CD14-positive monocyte (primary cell): ENCODE measurements at regions not wholly inside any gene's neighbourhood (a gene's known extent, or its start where the extent isn't known, plus 50 kb on each side); places are given as distances from the start of the nearest gene placed in this dataset.

ENCODE experiments used
- DNase-seq, 3 donors: peaks; one replicate each; pipeline ENCODE4 v3.0.0-alpha.2; 2011 to 2022
- H2AFZ ChIP-seq: 2 replicates; pipeline ENCODE4 v1.6.0; 2012; ENCODE audit warnings: mild to moderate bottlenecking, low read depth, low read length, inconsistent platforms; ENCODE audit not compliant: insufficient read depth, poor library complexity, severe bottlenecking
- H3K27ac ChIP-seq, 2 donors: 1 replicate in 1 of 2; 2 replicates in 1 of 2; pipeline ENCODE4 v1.5.1; 2012 to 2013; ENCODE audit warnings: low read length in 2 of 2, control low read depth in 1 of 2, inconsistent platforms in 1 of 2, low read depth in 1 of 2, mild to moderate bottlenecking in 1 of 2
- H3K27me3 ChIP-seq, 2 donors: one replicate each; pipeline versions ENCODE4 v1.6.0 to v1.6.1; 2011 to 2013; ENCODE audit warnings: low read length in 2 of 2; ENCODE audit not compliant: control insufficient read depth in 2 of 2, insufficient read depth in 2 of 2
- H3K36me3 ChIP-seq, 2 donors: replicated peaks in 1 of 2; 1 replicate in 1 of 2; 2 replicates in 1 of 2; pipeline versions ENCODE4 v1.5.1 to v1.6.1; 2012 to 2013; ENCODE audit warnings: low read length in 2 of 2, control low read depth in 1 of 2, inconsistent platforms in 1 of 2, mild to moderate bottlenecking in 1 of 2; ENCODE audit not compliant: insufficient read depth in 2 of 2, control insufficient read depth in 1 of 2
- H3K4me1 ChIP-seq, 2 donors: 1 replicate in 1 of 2; 2 replicates in 1 of 2; pipeline versions ENCODE4 v1.5.1 to v1.6.1; 2012 to 2013; ENCODE audit warnings: low read length in 2 of 2, control low read depth in 1 of 2, inconsistent platforms in 1 of 2, mild to moderate bottlenecking in 1 of 2, moderate library complexity in 1 of 2; ENCODE audit not compliant: insufficient read depth in 2 of 2, control insufficient read depth in 1 of 2
- H3K4me2 ChIP-seq: replicated peaks from 2 replicates; pipeline ENCODE3; 2012; ENCODE audit warnings: low read length, moderate library complexity, mild to moderate bottlenecking; ENCODE audit not compliant: poor library complexity, severe bottlenecking; ENCODE audit errors: extremely low read depth
- H3K4me3 ChIP-seq, 3 experiments: fragments of 200-600 bp in 1 of 3; sonication (generic) in 1 of 3; replicated peaks in 1 of 3; 1 replicate in 2 of 3; 2 replicates in 1 of 3; pipeline ENCODE4 v1.5.1; 2011 to 2013; ENCODE audit warnings: low read length in 3 of 3, mild to moderate bottlenecking in 3 of 3, control low read depth in 2 of 3, low read depth in 2 of 3, inconsistent platforms in 1 of 3, moderate library complexity in 1 of 3
- H3K79me2 ChIP-seq: 2 replicates; pipeline ENCODE4 v1.6.0; 2012; ENCODE audit warnings: mild to moderate bottlenecking, control low read depth, inconsistent platforms, low read length, moderate library complexity; ENCODE audit not compliant: insufficient read depth
- H3K9ac ChIP-seq: 2 replicates; pipeline ENCODE4 v1.6.0; 2017; ENCODE audit warnings: low read length, mild to moderate bottlenecking; ENCODE audit not compliant: insufficient read depth, poor library complexity, severe bottlenecking
- H3K9me3 ChIP-seq, 2 donors: replicated peaks in 1 of 2; 1 replicate in 1 of 2; 2 replicates in 1 of 2; pipeline versions ENCODE4 v1.5.1 to v1.6.1; 2012 to 2013; ENCODE audit warnings: low read length in 2 of 2, control low read depth in 1 of 2; ENCODE audit not compliant: control insufficient read depth in 1 of 2, insufficient read depth in 1 of 2
- H4K20me1 ChIP-seq: 2 replicates; pipeline ENCODE4 v1.6.0; 2012; ENCODE audit warnings: mild to moderate bottlenecking, low read length, control low read depth, moderate library complexity; ENCODE audit not compliant: insufficient read depth
- H3K27ac Mint-ChIP-seq, 7 donors: one replicate each; pipeline ENCODE4 v1.8.0; 2020; ENCODE audit warnings: mild to moderate bottlenecking in 7 of 7, mixed read lengths in 7 of 7, moderate library complexity in 6 of 7, inconsistent platforms in 2 of 7
- H3K27me3 Mint-ChIP-seq, 3 donors: one replicate each; pipeline ENCODE4 v1.8.0; 2021 to 2022; ENCODE audit warnings: low read depth in 3 of 3, mild to moderate bottlenecking in 3 of 3, mixed read lengths in 3 of 3, moderate library complexity in 3 of 3, inconsistent platforms in 1 of 3
- H3K36me3 Mint-ChIP-seq, 2 donors: one replicate each; pipeline ENCODE4 v1.8.0; 2020; ENCODE audit warnings: mixed read lengths in 2 of 2, inconsistent platforms in 1 of 2, mild to moderate bottlenecking in 1 of 2
- H3K4me1 Mint-ChIP-seq: one replicate; pipeline ENCODE4 v1.8.0; 2020; ENCODE audit warnings: mild to moderate bottlenecking, mixed read lengths
- H3K4me3 Mint-ChIP-seq, 2 donors: one replicate each; pipeline ENCODE4 v1.8.0; 2020; ENCODE audit warnings: mild to moderate bottlenecking in 2 of 2, mixed read lengths in 2 of 2, moderate library complexity in 1 of 2
- H3K9me3 Mint-ChIP-seq, 7 donors: one replicate each; pipeline ENCODE4 v1.8.0; 2020 to 2022; ENCODE audit warnings: mixed read lengths in 7 of 7, mild to moderate bottlenecking in 6 of 7, moderate library complexity in 6 of 7, inconsistent platforms in 2 of 7
- WGBS: methylation state at CpG from one replicate; pipeline ENCODE4 v1.1.5; 2013; ENCODE audit warnings: missing lambda C conversion rate; ENCODE audit not compliant: insufficient coverage; 5-methylcytosine and 5-hydroxymethylcytosine counted together
- intact Hi-C, 2 donors: fragments of 100-400 bp; cut with micrococcal nuclease; formaldehyde crosslinking; loops; one replicate each; pipeline versions ENCODE4 v1.15.0 to v1.15.1; 2023
- TF ChIP-seq, protein P1 (sequence below): fragments of 200-600 bp; IDR thresholded peaks from one replicate; pipeline ENCODE4 v1.8.0; 2022; ENCODE audit warnings: antibody characterized with exemption, mild to moderate bottlenecking

DNA sequence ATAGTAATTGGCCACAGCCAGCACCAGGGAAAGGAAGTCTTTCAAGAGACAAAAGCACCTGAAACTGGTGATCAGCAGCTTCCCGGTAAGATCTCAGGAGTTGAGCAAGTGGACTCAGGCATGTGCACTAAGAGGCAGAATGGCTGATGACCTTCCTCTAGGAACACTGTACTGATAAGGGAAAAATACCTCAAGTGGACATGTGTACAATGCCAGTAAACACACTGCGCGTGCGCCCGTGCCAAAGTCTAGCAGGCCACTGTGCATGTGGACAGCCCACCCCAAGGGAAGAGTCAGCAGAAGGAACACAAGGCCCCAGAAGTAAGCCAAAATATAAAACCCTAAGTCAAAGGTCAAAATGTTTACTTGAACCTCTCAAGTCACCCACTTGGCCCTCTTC lies 423.0 kb downstream of the TUSC1 start:
- TF ChIP-seq, protein P1, sequence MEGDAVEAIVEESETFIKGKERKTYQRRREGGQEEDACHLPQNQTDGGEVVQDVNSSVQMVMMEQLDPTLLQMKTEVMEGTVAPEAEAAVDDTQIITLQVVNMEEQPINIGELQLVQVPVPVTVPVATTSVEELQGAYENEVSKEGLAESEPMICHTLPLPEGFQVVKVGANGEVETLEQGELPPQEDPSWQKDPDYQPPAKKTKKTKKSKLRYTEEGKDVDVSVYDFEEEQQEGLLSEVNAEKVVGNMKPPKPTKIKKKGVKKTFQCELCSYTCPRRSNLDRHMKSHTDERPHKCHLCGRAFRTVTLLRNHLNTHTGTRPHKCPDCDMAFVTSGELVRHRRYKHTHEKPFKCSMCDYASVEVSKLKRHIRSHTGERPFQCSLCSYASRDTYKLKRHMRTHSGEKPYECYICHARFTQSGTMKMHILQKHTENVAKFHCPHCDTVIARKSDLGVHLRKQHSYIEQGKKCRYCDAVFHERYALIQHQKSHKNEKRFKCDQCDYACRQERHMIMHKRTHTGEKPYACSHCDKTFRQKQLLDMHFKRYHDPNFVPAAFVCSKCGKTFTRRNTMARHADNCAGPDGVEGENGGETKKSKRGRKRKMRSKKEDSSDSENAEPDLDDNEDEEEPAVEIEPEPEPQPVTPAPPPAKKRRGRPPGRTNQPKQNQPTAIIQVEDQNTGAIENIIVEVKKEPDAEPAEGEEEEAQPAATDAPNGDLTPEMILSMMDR: no peak
- Histone ChIP-seq H3K4me2 (no peak overlapping the region), H3K4me3 (no peak overlapping the region), H3K9ac (no peak overlapping the region), H4K20me1 (no peaks in the 10 kb centered on the region), H3K27me3 (no peaks in the 10 kb centered on the region), H3K79me2 (no peaks in the 10 kb centered on the region), H2AFZ (no peak overlapping the region), H3K27ac (no peak overlapping the region), H3K36me3 (no peaks in the 10 kb centered on the region), H3K4me1 (no peaks in the 10 kb centered on the region), H3K9me3 (no peaks in the 10 kb centered on the region)
- peaks cover 0 to 2% (median 0%) of the 10 kb centered on the region in 3 donors for H3K27me3 Mint-ChIP-seq
- intact Hi-C loops: no loop called here
- DNase-seq: no peak
- no peaks in the 10 kb centered on the region for H3K4me1 Mint-ChIP-seq
- peaks cover 0 to 1% (median 0%) of the 10 kb centered on the region in 7 donors for H3K9me3 Mint-ChIP-seq
- 96% methylated on average over 5 of the region's 5 CpGs for WGBS
- no peaks in the 10 kb centered on the region for H3K36me3 Mint-ChIP-seq
- no peak overlapping the region for H3K4me3 Mint-ChIP-seq
- H3K27ac Mint-ChIP-seq: peak overlapping the region in 1 of 7 donors; percentile 43

DNA sequence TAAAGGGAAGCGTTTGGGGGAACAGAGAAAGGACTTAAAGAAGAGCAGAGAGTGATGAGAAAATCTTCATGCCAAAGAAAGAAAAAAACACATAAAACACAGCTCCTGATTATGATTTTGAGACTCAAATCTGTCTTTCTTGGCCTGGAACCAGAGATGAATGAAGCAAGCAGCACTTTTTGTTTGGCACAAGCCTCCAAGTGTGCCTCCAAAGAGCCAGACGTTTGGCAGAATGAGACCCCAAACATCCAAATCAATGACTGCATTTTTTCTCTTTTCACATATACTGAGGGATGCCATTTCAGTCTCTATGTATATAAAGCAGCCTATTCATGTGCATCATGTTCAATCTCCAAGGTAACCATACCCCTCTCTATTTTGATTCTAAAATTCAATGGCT lies 424.2 kb downstream of the TUSC1 start:
- Mint-ChIP-seq H3K4me3 (no peak overlapping the region), H3K9me3 (peaks cover 0 to 3% (median 0%) of the 10 kb centered on the region in 7 donors), H3K4me1 (no peaks in the 10 kb centered on the region), H3K27ac (no peak overlapping the region), H3K27me3 (peaks cover 0 to 2% (median 0%) of the 10 kb centered on the region in 3 donors), H3K36me3 (no peaks in the 10 kb centered on the region)
- Histone ChIP-seq H4K20me1 (no peaks in the 10 kb centered on the region), H3K9me3 (no peaks in the 10 kb centered on the region), H3K36me3 (no peaks in the 10 kb centered on the region), H3K27ac (no peak overlapping the region), H2AFZ (no peak overlapping the region), H3K79me2 (no peaks in the 10 kb centered on the region), H3K4me3 (no peak overlapping the region), H3K9ac (no peak overlapping the region), H3K4me2 (no peak overlapping the region), H3K27me3 (no peaks in the 10 kb centered on the region), H3K4me1 (no peaks in the 10 kb centered on the region)
- intact Hi-C loops: no loop called here
- TF ChIP-seq, protein P1: no peak
- 67% methylated on average over 1 of the region's 2 CpGs for WGBS
- DNase-seq: no peak
